ENCODE measurements at regions not wholly inside any gene's neighbourhood (a gene's known extent, or its start where the extent isn't known, plus 50 kb on each side); places are given as distances from the start of the nearest gene placed in this dataset.

DNA sequence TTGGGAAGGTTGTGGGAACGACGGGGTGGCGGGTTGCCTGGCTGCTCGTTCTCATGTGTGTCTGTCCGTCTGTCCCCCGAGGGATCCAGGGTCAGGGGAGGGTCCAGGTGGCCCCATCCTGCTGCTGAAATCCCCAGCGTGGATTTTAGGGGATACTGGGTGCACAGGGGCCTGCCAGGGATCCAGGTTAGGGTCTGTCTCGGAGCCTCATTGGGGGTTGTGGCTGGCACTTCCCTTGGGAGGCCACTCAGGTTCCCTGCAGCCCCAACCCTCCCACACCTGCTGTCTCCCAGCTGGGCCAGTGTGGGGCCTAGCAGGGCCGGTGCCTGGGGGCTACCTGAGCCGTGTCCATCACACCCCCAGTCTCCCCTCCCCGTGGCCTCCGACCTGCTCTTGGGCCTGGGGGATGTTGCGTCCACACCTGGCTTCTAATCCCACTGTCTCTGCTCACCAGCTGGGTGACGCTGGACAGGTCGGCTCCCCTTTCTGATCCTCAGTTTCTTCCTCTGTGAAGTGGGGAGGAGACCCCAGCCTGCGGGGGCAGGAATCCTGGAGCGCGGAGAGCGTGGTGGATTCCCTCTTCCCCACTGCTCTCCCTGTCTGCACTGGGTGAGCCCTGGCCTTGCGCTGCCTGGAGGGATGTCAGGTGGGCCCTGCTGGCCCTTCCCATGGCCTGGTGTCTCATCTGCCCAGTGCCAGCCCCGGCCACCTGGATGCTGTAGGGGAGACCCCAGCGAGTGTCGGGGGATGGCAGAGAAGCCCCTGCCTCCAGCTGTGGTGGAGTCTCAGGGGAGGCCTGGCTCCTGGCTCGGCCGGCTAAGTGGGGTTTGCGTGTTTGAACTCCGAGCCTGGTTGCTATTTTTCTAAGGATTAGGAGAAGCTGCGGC, 81.6 kb downstream of the UNCX start:
- no peak for TF ChIP-seq BACH2 (CRISPR knock-in tag; IDR thresholded peaks at IDR 0.05; ENCODE audit: borderline replicate concordance)
- no peak for TF ChIP-seq ZNF8 (CRISPR knock-in tag; IDR thresholded peaks at IDR 0.05)
- TF ChIP-seq, protein P1, sequence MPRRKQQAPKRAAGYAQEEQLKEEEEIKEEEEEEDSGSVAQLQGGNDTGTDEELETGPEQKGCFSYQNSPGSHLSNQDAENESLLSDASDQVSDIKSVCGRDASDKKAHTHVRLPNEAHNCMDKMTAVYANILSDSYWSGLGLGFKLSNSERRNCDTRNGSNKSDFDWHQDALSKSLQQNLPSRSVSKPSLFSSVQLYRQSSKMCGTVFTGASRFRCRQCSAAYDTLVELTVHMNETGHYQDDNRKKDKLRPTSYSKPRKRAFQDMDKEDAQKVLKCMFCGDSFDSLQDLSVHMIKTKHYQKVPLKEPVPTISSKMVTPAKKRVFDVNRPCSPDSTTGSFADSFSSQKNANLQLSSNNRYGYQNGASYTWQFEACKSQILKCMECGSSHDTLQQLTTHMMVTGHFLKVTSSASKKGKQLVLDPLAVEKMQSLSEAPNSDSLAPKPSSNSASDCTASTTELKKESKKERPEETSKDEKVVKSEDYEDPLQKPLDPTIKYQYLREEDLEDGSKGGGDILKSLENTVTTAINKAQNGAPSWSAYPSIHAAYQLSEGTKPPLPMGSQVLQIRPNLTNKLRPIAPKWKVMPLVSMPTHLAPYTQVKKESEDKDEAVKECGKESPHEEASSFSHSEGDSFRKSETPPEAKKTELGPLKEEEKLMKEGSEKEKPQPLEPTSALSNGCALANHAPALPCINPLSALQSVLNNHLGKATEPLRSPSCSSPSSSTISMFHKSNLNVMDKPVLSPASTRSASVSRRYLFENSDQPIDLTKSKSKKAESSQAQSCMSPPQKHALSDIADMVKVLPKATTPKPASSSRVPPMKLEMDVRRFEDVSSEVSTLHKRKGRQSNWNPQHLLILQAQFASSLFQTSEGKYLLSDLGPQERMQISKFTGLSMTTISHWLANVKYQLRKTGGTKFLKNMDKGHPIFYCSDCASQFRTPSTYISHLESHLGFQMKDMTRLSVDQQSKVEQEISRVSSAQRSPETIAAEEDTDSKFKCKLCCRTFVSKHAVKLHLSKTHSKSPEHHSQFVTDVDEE (CRISPR knock-in tag; IDR thresholded peaks at IDR 0.05): no peak
- no peak for TF ChIP-seq ZNF565 (CRISPR knock-in tag; conservative IDR thresholded peaks at IDR 0.05; ENCODE audit: low read depth)
- no peak for TF ChIP-seq ZNF70 (CRISPR knock-in tag; IDR thresholded peaks at IDR 0.05)
- TF ChIP-seq, protein P2, sequence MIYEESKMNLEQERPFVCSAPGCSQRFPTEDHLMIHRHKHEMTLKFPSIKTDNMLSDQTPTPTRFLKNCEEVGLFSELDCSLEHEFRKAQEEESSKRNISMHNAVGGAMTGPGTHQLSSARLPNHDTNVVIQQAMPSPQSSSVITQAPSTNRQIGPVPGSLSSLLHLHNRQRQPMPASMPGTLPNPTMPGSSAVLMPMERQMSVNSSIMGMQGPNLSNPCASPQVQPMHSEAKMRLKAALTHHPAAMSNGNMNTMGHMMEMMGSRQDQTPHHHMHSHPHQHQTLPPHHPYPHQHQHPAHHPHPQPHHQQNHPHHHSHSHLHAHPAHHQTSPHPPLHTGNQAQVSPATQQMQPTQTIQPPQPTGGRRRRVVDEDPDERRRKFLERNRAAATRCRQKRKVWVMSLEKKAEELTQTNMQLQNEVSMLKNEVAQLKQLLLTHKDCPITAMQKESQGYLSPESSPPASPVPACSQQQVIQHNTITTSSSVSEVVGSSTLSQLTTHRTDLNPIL (CRISPR knock-in tag; IDR thresholded peaks at IDR 0.05; ENCODE audit: low read depth): no peak
- TF ChIP-seq ZFP30 (CRISPR knock-in tag; IDR thresholded peaks at IDR 0.05): no peak
- ATAC-seq: no peak

DNA sequence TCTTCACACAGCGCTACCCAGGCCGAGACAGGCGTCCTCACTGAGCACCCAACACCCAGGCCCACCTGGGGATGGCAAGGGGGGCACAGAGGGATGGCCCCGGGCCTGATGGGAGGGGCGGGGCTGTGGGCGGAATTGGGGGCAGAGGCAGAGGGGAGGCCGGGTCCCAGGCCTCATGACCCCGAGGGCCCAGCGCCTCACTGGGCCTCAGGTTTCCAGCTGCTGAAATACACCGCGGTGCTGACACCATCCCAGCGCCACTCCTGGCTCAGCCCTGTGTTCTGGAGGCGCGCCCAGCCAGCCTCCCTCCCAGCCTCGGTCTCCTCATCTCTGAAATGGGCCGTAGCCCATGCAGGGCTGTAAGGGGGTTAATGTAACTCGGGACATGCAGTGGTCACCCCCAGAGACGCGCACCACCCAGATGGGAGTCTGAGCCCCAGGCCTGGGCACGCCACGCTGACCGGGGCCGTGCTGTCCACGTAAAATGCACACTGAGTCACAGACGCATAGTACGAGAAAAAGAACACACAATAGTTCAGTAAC, 82.3 kb downstream of the UNCX start:
- TF ChIP-seq TOX (CRISPR knock-in tag; IDR thresholded peaks at IDR 0.05; ENCODE audit: borderline replicate concordance): no peak
- no peak for TF ChIP-seq ESRRG (CRISPR knock-in tag; IDR thresholded peaks at IDR 0.05)
- TF ChIP-seq ZNF70 (CRISPR knock-in tag; IDR thresholded peaks at IDR 0.05): no peak
- no peak for TF ChIP-seq SNAI2 (CRISPR knock-in tag; IDR thresholded peaks at IDR 0.05)
- ATAC-seq: no peak

DNA sequence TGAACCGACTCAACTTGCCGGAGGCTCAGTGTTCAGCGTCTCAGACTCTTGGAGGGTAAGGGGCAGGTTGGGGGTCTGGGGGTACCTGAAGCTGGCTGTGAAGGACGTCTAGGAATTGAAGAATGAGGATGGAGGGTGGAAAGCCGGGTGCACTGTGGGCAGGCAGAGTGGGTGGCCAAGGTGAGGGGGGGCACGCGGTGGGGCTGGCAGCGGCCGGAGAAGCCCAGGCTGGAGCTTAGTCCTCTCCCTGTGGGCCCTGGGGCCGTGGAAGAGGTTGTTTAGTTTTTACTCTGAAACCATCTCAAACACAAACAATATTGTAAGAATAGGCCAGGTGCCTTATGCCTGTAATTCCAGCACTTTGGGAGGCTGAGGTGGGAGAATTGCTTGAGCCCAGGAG, 83.4 kb downstream of the UNCX start:
- TF ChIP-seq TOX (CRISPR knock-in tag; IDR thresholded peaks at IDR 0.05; ENCODE audit: borderline replicate concordance): no peak
- no peak for TF ChIP-seq ISL1 (CRISPR knock-in tag; IDR thresholded peaks at IDR 0.05)
- ATAC-seq: no peak

DNA sequence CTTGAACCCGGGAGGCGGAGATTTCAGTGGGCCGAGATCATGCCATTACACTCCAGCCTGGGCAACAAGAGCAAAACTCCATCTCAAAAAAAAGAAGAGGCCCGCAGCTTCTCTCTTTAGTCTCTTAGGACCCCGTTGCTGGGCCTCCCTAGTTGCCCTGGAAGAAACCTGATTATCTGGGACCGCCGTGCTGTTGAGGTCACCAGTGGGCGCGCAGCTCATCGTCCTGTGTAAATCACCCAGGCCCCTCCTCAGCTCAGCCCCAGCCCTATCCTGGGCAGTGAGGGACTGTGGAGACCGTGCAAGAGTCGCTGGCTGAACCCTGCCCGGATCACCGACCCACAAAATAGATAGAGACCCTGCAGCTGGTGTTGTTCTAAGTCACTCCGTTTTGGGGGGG, 85.0 kb downstream of the UNCX start:
- no peak for TF ChIP-seq CSDC2 (CRISPR knock-in tag; IDR thresholded peaks at IDR 0.05)
- TF ChIP-seq ZFP3 (CRISPR knock-in tag; IDR thresholded peaks at IDR 0.05): no peak
- TF ChIP-seq OSR1 (CRISPR knock-in tag; IDR thresholded peaks at IDR 0.05): no peak
- no peak for TF ChIP-seq GLIS3 (CRISPR knock-in tag; IDR thresholded peaks at IDR 0.05)
- TF ChIP-seq PPARA (CRISPR knock-in tag; IDR thresholded peaks at IDR 0.05; ENCODE audit: borderline replicate concordance): no peak

DNA sequence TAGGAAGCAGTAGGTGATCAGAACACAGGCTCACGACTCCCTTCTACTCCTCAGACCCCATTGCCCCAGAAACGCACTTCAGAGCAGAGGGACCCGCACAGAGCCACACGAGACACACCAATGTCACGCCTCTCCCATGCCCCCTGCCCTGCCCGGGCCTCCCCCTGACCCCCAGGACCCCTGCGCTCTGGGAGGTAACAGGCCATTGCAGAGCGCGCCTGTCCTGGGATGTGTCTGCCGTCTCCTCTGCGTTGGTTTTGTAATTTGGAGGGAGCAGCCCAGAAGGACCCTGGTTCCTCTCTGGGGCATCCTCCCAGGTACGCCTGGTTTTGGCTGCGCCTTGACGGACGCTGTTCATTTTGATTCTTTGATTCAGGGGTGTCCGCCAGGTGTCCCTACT, 85.4 kb downstream of the UNCX start:
- TF ChIP-seq ZNF565 (CRISPR knock-in tag; conservative IDR thresholded peaks at IDR 0.05; ENCODE audit: low read depth) (no peak), BACH2 (CRISPR knock-in tag; IDR thresholded peaks at IDR 0.05; ENCODE audit: borderline replicate concordance) (no peak), GLIS3 (CRISPR knock-in tag; IDR thresholded peaks at IDR 0.05) (no peak), CSDC2 (CRISPR knock-in tag; IDR thresholded peaks at IDR 0.05) (no peak), ZNF70 (CRISPR knock-in tag; IDR thresholded peaks at IDR 0.05) (no peak), TCF4 (CRISPR knock-in tag; IDR thresholded peaks at IDR 0.05; ENCODE audit: borderline replicate concordance) (no peak)
- TF ChIP-seq, protein P3, sequence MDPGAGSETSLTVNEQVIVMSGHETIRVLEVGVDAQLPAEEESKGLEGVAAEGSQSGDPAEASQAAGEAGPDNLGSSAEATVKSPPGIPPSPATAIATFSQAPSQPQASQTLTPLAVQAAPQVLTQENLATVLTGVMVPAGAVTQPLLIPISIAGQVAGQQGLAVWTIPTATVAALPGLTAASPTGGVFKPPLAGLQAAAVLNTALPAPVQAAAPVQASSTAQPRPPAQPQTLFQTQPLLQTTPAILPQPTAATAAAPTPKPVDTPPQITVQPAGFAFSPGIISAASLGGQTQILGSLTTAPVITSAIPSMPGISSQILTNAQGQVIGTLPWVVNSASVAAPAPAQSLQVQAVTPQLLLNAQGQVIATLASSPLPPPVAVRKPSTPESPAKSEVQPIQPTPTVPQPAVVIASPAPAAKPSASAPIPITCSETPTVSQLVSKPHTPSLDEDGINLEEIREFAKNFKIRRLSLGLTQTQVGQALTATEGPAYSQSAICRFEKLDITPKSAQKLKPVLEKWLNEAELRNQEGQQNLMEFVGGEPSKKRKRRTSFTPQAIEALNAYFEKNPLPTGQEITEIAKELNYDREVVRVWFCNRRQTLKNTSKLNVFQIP (CRISPR knock-in tag; IDR thresholded peaks at IDR 0.05; ENCODE audit: borderline replicate concordance, low read depth): no peak
- TF ChIP-seq, protein P4, sequence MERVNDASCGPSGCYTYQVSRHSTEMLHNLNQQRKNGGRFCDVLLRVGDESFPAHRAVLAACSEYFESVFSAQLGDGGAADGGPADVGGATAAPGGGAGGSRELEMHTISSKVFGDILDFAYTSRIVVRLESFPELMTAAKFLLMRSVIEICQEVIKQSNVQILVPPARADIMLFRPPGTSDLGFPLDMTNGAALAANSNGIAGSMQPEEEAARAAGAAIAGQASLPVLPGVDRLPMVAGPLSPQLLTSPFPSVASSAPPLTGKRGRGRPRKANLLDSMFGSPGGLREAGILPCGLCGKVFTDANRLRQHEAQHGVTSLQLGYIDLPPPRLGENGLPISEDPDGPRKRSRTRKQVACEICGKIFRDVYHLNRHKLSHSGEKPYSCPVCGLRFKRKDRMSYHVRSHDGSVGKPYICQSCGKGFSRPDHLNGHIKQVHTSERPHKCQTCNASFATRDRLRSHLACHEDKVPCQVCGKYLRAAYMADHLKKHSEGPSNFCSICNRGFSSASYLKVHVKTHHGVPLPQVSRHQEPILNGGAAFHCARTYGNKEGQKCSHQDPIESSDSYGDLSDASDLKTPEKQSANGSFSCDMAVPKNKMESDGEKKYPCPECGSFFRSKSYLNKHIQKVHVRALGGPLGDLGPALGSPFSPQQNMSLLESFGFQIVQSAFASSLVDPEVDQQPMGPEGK (CRISPR knock-in tag; IDR thresholded peaks at IDR 0.05; ENCODE audit: borderline replicate concordance): no peak
- no peak for ATAC-seq

More for the DNA sequence above, 85.0 kb downstream of the UNCX start:
- no peak for ATAC-seq

Measured in SK-N-SH treated with all-trans-retinoic acid at 6 μM for 48 hours (cell line).